GM18861 (cell line): ENCODE measurements at regions not wholly inside any gene's neighbourhood (a gene's known extent, or its start where the extent isn't known, plus 50 kb on each side); places are given as distances from the start of the nearest gene placed in this dataset.

Experiments used
- ATAC-seq: cut with Tn5 transposase; IDR thresholded peaks from one replicate; pipeline ENCODE4 v1.9.1; 2021; ENCODE audit not compliant: unreplicated experiment

DNA sequence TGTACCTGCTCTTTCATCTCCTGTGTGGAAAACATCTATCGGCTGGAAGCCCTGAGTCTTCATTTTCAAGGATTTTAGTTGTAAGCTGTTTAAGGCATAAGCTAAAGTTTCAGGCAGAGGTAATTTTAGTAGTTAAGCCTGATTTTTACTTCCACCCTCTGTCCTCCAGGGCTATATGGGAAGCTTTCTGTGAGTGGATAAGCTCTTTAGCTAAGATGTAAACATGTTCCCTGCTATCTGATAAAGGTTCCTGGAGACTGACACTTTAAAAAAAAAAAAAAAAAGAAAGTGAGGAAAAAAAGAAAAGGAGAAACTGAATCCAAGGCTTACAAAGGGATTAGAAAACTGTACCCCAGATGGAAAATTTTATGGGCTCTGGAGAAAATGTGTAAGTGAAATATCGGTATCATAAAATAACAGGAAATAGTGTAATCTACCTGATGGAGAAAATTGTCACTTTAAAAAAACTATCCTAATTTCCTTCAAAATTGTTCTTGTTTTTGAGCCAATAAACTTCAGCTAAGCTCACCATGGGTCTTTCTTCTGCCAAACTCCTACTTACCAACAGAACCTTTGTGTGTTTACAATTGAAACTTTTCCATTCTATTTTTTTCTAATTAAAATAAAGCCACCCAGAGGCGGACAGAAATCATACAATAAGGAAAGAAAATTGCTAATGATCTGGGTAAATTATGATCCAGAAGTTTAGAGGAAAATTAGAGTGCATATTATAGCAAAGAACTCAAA, 180.5 kb downstream of the TGFB2 start:
- no peak for ATAC-seq

- ATAC-seq, result no peak
Measured at GRCh38 chr1:218526198-218526580, 181.1 kb downstream of the TGFB2 start.

GRCh38 chr1:218527737-218528136, 182.6 kb downstream of the TGFB2 start:
- ATAC-seq, result no peak

GRCh38 chr1:218529646-218530300, 184.6 kb downstream of the TGFB2 start:
- ATAC-seq, result no peak

- ATAC-seq, result no peak
Measured at GRCh38 chr1:218531936-218532335, 186.8 kb downstream of the TGFB2 start.

- ATAC-seq, result no peak
Measured at GRCh38 chr1:218536296-218536986, 191.3 kb downstream of the TGFB2 start.

DNA sequence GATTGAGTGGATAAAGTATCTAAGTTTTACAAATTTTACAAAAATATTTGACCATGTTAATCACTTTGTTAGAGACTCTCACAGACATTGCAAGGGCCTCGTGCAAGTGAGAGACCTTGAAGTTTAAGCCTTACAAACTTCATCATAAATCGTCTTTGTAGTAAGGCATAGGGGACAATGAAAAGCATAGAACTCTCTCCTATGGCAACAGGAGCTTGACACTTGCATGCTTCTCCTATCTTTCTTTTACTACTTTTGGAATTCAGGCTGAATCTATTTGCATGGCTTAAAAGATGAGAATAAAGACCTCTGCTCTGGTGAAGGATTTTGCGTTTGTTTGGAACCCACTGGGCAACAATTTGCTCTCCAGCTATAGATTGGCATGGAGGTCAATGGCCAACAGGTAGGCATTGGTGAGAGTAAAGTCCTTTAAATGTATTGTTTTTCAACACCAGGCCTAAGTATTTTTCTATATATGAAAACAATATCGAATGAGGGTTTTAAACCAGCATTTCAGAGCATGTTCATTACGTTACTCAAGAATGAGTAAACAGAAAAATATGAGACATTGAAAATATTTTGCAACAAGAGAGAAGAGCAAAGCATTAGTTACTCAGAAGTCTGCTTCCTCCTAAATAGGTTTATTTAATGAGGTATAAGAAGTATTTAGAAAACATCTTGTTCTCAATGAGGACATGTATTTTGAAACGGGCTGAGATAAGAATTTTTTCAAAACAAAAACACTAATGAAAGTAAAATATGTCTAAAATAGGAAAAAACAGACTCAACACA, 192.2 kb downstream of the TGFB2 start:
- ATAC-seq, result no peak

- ATAC-seq, result no peak
Measured at GRCh38 chr1:218538341-218538740, 193.2 kb downstream of the TGFB2 start.

DNA sequence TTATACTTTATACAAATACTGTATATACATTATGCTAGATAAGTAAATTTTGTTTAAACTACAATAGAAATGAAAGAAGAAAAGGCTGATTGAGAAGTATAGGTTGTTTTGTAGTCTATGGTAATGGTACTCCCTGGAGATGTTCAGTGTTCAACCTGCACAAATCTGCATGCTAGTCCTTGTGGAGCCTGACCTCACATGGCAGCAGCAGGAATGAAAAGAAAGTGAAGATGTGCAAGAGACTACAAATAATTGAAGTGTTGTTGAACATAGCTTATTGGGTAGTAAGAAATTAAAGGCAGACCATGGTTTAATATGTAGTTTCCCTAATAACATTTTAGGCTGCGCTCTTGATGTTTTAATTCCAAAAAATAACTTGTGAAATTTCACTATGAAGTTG, 201.2 kb downstream of the TGFB2 start:
- ATAC-seq, result no peak

DNA sequence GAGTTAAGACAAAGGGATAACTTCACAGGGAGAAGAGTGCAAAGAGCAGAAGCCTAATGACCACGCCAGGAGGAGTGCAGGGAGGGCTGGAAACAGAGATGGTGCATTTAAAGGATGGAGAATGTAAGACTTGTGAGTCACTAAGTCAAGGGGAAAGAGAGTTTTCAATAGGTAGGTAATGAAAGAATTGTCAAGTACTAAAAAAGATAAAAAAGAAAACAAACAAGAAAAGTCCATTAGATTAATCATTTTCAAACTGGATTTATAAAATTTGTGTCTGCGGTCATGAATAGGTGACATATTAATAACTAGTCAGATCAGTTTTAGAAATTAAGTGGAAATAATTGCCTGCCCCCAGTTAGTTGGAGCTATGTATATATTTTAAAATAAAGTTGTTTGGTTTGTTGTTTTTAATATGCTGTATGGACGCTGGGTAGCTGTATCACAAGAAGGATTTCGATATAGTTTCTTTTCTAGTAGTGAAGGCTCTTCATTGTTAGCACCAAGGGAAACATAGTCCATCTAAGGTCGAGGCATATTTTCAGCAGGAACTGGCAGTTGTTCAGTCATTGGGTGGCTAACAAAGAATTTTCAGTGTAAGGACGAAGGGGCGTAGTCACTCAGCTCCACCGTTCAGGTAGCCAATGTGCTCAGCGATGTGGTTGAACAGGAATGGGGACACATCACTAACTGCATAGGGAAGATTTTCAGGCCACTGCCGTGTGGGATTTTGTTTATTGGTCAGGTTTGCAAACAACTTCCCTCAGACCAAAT, 203.0 kb downstream of the TGFB2 start:
- no peak for ATAC-seq

GRCh38 chr1:218548764-218549163, 203.6 kb downstream of the TGFB2 start:
- ATAC-seq, result no peak

DNA sequence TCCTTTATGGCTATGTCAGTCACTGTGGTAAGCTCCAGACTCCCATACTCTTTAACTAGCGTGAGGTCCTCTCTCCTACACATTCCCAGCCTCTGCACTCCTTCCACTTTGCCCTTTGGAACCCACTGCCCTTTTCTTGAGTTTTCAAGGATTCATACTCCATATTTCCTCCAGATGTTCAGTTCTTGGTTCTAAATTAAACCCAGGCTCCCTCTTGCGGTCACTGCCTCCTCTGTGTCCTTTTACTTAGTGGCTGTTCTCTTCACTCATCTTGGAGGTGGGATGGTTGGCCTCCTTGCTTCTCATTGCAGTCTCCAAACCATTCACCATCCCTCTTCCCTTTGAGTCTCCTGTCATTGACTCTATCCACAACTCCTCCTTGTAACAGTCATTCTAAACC, 208.1 kb downstream of the TGFB2 start:
- no peak for ATAC-seq

DNA sequence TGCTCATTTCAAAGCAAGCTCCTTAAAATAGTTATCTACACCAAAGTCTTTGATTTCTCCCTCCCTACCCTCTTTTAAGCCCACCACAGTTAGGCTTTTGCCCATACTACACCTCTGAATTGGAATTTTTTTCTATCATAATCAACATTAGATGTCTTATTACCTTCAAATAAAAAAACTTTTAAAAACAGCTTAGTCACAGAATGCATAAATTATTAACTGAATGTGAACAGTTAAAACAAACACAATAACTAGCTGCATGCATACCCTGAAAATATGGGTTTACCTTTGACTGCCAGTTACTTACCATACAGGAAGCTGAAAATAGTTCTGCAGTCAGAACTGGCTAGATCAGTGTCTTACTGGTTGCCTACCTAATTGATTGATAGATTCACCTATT, 210.9 kb downstream of the TGFB2 start:
- no peak for ATAC-seq

GRCh38 chr1:218557731-218558130, 212.6 kb downstream of the TGFB2 start:
- no peak for ATAC-seq

DNA sequence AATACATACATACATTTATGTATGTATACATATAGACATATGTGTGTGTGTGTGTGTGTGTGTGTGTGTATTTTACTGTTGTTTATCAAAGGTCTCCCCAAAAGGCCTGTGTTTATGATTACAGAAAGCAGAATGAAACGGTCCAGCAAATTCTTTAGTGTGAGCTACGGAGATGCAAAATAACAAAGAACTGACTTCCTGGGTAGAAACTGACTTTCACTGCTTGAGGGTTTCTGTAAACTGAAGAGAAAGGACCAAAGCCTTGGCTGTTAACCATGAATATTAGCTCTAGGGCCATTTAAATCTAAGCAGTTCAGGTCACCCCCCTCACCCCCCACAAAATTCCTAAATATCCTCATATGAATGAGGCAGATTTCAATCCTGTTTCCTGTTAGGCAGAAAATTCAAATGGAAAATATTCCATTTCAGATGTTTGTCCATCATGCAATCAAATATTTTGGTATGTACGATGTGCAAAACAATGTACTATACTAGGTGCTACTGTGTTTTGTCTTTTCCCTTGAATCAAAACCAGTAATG, 213.2 kb downstream of the TGFB2 start:
- ATAC-seq, result no peak

DNA sequence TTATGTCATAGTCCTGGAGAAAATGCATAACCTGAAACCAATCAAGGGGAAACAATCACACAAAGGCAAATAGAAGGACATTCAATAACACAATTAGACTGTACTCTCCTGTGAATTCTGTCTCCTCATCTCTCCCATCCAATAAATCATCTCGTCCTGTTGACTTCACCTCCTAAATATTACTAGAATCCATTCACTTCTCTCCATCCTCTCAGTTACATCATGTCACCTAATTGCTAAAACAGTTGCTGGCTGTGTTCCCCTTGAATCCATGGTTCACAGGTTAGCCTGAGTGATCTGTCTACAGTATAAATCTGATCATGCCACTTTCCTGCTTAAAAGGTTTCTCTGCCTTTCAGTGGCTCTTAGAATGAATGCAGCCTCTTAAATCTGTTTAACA, 220.2 kb downstream of the TGFB2 start:
- ATAC-seq, result no peak

- no peak for ATAC-seq
Measured at GRCh38 chr1:218568962-218569550, 223.9 kb downstream of the TGFB2 start.

DNA sequence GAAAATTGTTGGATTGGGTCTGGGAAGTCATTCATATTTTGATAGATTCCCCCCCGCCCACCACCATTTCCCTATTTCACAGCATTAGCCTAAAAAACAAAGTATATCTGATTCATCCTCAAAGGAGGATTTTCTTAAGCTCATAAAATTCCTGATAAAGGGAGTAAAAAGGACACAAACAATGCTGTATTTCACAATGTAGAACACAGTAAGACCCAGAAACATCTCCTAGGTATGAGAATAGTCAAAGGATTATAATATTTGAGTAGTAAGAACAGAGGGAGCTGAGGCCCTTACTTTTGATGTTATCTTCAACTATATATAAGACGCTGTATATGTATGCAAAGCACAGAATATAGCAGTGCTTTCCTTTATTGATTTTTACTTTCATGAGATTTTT, 225.3 kb downstream of the TGFB2 start:
- ATAC-seq, result no peak

- ATAC-seq, result no peak
Measured at GRCh38 chr1:218571491-218571890, 226.4 kb downstream of the TGFB2 start.

DNA sequence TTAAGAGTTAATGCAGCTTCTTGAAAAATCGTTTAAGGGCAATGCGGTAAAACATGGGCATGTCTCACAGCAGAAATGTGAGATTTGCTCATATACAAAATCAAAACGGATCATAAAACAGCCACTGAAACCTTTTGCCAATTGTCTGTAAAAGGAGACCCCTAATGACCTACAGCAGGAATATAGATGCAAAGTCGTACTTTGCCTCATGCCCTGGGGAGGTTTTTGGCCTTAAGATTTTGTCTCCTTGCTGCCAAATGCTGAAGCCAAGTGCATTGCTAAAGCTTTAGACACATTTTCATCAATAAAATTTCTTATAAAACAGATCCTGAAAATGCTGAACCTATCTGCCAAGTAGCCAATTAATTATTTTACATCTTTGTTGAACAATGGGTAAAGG, 226.9 kb downstream of the TGFB2 start:
- ATAC-seq, result no peak
